ENCODE measurements at regions not wholly inside any gene's neighbourhood (a gene's known extent, or its start where the extent isn't known, plus 50 kb on each side); places are given as distances from the start of the nearest gene placed in this dataset.
"Not testable (repeated sequence)": the region's sequence is repeated elsewhere in the genome, so short reads cannot be mapped to it uniquely, and the experiment has no call there.

DNA sequence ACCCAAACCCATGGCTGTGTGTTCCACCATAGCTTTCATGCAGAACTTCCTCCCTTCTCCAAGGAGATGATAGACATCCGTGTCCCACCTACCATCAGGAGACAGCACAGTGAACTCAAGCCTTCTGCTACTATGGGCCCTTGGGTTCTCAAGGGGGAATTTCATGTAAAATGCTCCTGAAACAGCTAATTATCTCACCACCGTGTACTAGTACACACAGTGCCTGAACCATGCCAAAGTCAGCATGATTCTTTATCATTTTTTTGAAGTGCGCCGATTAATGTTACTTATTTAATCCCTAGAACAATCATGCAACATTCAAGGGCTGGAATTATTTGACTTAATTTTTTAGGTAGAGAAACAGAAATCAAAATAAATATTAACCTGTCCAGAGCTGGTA, 147.2 kb downstream of the PPIAL4A start:
- TF ChIP-seq, protein P1, sequence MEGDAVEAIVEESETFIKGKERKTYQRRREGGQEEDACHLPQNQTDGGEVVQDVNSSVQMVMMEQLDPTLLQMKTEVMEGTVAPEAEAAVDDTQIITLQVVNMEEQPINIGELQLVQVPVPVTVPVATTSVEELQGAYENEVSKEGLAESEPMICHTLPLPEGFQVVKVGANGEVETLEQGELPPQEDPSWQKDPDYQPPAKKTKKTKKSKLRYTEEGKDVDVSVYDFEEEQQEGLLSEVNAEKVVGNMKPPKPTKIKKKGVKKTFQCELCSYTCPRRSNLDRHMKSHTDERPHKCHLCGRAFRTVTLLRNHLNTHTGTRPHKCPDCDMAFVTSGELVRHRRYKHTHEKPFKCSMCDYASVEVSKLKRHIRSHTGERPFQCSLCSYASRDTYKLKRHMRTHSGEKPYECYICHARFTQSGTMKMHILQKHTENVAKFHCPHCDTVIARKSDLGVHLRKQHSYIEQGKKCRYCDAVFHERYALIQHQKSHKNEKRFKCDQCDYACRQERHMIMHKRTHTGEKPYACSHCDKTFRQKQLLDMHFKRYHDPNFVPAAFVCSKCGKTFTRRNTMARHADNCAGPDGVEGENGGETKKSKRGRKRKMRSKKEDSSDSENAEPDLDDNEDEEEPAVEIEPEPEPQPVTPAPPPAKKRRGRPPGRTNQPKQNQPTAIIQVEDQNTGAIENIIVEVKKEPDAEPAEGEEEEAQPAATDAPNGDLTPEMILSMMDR (IDR thresholded peaks at IDR 0.05), result not testable (repeated sequence)
- TF ChIP-seq POLR2AphosphoS5, POLR2A (IDR thresholded peaks at IDR 0.05): not testable (repeated sequence)

All from sigmoid colon (tissue), 4 donors.